DMS 273 (cell line): ENCODE measurements at regions not wholly inside any gene's neighbourhood (a gene's known extent, or its start where the extent isn't known, plus 50 kb on each side); places are given as distances from the start of the nearest gene placed in this dataset.
A peak's percentile ranks its signal among the peaks of the same experiment; 100 is the strongest.

Experiments used
- DNase-seq: peaks from one replicate; lab custom pipeline; 2025; ENCODE audit not compliant: unreplicated experiment; lab: John Stamatoyannopoulos, UW

DNA sequence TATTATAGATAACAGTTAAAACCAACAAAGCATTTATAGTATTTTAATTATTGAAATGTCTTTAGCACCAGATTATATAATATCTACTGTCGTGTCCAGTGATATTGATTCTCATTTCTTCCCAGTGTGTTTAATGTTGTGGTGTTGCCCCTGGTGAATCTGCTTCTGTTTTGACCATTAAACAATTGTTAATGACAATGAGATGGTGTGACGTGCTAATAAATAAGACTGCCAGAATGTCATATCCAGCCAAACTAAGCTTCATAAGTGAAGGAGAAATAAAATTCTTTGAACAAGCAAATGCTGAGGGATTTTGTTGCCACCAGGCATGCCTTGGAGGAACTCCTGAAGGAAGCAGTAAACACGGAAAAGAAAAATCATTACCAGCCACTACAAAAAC lies 480.0 kb upstream of the ROBO1 start:
- DNase-seq = no peak

DNA sequence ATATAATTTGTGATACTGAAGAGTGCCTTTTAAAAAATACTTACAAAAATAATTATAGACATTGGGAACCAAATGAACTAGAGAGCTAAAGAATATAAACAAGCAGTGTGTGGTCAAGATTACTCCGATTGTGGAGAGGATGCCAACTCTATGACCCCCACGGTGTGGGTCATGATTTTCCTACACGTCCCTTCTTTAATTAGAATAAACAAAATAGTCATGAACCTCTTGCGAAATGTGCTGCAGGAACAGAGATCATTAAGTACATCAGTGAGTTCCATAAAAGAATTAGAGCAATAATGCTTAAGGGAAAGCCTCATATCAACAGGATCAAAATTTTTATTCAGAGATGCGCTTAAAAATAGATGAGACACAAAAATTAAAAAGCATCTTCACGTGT lies 476.6 kb upstream of the ROBO1 start:
- no peak for DNase-seq

DNA sequence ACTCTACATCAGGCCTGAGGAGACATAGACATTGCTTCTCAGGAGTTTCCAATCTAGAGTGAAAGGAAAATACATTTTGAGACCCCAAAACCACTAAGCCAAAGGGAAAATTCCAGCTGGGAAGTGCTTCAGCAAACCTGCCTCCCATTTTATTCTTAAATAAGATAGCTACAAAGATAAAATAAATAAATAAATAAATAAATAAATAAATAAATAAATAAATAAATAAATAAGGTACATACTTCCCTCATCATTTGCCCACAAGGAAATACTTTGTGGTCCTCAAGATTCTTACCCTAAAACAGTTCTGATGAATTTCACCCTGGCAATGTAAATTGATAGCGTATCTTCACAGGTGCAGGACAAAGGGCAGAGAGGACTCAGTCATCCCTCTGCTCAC lies 474.0 kb upstream of the ROBO1 start:
- DNase-seq = no peak

DNA sequence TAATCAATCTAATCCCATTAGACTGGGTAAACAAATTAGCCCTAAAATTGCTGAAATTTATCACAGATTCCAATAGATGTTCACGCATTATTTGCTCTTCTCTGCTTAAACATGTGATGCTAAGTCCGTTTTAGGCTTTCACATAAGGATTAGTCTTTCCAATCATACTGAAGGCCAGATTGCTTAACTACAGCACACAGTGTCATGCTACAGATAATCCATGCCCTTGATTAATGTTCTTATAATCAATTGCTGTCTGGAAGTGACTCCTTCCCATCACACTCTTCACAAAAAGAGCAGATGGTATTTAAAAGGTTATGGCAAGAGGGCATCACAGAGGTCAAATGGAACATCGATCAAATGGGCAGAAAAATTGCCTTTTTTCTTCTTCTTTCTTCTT lies 471.5 kb upstream of the ROBO1 start:
- no peak for DNase-seq

DNA sequence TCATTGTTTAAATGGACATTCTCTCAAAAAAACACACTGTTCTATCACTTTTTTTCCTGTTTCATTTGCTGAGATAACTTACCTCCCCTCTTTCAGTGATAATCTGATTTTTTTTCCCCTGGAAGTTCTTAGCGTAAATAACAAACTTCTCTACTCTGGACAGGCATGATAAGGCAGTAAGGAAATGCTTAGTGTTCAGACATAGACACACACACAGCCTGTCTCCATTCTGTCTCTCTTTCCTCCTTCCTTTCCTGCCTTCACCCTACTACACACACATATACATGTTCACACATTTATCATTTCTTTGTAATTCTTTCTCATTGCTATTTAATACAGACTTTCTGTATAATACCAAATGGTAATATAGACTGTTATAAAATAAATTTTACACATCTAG lies 470.8 kb upstream of the ROBO1 start:
- DNase-seq = no peak

DNA sequence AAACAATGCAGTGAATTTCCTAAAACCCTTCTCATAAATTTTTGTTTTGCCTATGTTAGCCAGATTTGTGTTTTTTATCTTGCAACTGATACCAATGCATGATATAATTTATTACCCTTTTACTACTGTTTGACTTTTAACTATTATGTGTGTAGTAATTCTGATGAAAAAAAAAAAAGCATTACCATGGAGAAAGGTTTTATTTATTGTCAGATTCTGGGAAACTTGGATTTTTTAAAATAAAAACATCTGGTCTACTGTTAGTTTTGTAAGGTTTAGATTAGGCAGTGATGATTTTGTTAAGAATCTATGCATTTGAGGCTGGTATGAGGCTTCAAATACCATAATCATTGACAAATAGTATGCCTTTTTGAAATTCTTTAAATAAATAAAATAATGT lies 470.4 kb upstream of the ROBO1 start:
- DNase-seq = no peak

DNA sequence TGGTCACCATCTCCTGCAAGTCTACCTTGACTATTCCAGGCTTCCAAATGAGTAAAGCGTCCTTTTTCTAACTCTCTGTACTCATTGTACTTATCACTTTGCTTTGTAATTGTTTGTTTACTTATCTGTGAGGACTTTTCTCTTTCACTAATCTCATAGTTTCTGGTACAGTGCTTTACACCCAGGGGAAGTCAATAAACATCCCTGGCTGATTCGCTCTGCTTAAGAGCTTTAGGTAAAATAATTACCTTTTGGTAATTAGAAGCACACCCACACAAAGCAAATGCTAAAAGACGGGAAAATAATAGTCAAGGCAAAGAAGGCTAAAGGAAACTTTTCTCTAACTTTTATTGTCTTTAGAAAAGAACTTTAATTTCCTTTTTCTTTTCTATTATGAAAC lies 466.9 kb upstream of the ROBO1 start:
- no peak for DNase-seq

DNA sequence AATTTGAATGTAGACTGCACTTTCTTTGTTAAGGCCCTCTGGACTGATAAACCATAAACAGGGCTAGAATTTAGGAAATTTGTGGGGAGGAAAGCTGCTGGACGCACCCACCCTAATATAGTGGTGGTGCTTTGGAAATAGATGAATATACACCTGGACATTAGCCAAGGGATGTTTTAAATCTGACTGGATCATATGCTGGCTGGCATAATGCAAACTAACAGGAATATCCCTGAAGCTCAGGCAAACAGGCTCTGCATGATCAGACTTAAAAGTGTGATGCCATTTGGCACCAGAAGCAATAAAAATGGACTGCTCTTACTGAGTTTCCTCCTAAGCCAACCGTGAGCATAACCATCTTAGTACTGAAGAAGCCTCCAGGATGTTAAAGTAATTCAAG lies 465.8 kb upstream of the ROBO1 start:
- DNase-seq = no peak

DNA sequence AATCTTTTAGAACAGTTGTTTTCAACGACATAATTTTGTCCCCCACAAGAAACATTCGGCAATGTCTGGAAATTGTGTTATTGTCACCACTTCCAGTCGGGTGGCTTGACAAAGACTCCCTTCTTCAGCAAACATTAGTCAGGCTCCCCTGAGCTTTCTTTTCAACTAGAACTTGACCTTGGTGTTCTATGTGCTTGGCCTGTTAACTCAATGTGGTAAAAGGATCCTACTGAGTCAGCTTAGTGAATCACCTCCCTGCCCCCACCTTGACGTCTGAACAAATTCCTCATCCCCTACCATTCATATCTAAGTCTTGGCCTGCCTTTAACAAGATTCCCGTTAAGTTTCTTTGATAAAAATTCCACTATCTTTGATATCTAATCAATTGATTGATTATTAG lies 465.0 kb upstream of the ROBO1 start:
- no peak for DNase-seq

DNA sequence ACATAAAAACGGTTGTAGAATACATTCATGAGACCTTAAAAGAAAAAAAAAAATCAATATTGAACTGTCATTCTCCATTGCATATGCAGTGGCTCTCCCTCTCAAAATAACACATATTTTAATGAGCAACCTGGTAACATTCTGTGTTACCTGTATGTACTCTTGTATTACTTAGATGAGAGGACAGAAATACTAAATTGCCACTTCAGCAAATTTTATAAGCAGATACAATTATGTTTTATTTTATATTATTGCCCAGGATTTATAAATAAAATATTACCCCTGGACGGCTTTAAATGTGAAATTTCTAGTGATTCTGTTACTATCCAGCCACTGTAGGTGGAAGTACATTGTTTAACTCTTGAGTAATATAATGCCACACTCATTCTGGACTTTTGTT lies 463.2 kb upstream of the ROBO1 start:
- no peak for DNase-seq

DNA sequence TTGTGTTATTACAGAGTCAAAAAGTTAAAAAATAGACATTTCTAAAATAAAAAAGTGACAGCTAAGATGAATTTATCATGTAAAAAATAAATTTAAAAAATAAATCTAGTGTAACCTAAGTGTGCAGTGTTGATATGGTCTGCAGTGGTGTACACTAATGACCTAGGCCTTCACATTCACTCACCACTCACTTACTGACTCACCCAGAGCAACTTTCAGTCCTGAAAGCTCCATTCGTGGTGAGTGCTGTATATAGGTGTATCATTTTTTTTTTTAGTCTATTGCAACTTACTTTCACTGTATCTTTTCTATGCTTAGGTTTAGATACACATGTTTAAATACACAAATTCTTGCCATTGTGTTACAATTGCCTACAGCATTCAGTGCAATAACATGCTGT lies 459.4 kb upstream of the ROBO1 start:
- DNase-seq = no peak

DNA sequence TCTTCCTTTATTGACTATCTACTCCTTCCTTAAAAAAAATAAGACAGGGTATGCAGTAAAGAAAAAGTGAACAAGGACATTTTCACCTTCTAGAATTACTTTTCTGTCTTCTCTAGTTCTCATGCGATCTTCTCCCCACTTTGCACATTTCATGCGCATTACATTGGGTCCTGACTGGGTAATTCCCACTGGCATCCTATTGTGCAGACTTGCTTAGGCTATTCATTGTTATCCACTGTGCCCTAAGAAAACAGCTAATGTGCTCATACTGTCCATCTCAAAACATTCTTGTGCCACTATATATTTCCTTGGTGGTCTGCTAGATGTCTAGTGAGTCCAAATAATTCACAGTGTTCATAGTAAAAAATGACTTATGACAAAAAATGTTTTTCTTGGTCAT lies 447.4 kb upstream of the ROBO1 start:
- no peak for DNase-seq

DNA sequence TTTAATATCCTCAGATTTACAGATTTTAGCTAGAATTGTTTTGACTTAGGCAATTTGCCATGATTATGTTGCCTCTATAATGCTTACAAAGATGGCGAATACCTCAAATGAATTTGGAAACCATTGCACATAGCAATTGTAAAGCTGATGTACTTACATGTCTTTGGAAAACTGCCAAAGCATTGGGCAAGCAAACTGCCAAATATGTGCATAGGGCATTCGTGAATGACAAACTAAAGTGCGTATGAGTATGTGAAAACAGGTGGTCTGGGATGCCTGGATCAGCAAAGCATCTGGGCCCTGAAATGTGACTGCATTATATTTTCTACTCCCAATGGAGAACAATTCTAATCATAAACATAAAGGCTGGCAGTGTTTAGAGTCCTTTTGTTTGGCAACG lies 445.3 kb upstream of the ROBO1 start:
- peak; percentile 2 for DNase-seq

DNA sequence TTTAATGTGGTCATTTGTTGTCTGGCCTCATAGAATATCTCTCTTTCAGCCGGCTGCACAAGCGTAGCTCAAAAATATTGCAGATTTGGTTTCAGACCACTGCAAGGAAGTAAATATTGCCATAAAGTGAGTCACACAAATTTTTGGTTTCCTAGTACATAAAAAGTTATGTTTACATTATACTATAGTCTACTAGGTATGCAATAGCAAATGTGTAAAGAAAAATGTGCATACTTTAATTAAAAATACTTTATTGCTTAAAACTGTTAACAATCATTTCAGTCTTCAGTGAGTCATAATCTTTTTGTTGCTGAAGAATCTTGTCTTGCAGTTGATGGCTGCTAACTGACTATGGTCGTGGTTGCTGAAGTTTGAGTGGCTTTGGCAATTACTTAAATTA lies 425.1 kb upstream of the ROBO1 start:
- DNase-seq = no peak

DNA sequence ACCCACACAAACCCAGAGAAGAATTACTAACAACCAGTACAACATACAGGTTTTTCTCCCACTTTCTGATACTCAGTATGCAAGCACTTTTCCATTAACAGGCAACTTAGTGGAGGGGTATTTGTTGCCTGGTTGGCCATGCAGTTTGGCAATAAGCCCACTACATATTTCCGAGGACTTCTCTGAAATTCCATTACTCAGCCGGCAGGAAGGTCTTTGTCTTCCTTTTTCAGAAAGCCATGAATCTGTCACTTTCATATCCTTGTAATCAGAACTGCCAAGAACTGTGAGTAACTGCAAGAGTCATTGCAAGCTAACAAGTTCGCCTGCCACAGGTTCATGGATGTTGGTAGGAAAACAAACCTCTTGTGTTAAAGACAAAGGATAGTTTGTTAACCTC lies 422.3 kb upstream of the ROBO1 start:
- no peak for DNase-seq

DNA sequence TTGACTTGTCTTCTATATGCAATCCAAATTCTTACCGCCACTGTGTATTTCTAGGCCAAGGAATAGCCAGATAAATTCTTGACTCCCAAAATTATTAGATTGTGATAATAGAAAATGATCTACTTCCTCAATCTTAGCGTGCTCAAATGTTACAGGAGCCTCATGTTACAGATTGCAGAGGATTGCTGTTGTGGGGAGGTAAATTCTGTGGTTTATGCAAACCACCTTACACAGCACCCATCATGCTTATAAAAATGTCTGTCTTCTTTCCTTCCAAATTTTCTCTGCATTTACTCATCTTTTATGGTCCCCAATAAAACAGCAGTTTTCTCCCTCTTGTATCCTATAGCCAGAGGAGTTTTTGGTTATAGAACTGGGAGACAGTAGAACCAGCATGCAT lies 420.2 kb upstream of the ROBO1 start:
- no peak for DNase-seq

DNA sequence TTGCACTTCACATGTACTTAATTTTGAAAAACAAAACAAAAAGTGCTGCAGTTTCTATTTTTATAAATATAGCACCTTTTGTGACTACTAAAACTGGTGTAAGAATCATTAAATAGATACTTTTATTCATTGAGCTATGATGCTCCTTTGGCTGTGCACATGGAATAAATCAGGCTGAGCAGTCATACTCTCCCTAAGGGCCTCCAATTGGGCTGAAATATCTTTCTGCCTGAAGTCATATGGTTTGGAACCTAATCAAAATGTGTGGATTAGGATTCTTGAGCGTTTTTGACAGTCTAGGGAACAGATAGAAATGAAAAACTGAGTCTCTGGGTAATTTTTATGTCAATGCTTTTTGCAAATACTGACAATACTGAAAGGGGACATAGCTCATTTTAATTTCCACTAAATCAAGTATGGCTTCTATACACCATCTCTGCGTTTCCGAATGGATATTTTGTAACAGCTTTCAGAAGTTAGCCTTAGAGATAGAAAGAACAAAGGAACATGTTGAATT lies 392.2 kb upstream of the ROBO1 start:
- DNase-seq = no peak

DNA sequence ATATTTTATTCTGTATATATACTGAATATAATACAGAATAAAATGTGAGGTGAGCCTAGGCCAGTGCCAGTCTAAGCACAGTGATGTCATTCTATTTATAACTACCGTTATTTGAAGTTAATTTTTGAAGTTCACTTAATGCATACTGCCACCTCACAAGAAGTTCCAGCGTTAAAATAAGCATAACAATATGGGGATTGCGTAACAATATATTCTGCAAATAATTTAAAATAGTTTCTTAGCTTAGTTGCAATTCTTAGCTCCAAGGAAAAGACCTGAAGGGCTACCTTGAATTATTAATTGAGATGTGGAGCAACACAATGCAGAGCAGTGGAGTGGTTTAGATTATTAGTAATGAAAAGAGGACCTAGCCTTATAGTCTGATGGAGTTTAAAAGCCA lies 390.5 kb upstream of the ROBO1 start:
- DNase-seq = no peak

DNA sequence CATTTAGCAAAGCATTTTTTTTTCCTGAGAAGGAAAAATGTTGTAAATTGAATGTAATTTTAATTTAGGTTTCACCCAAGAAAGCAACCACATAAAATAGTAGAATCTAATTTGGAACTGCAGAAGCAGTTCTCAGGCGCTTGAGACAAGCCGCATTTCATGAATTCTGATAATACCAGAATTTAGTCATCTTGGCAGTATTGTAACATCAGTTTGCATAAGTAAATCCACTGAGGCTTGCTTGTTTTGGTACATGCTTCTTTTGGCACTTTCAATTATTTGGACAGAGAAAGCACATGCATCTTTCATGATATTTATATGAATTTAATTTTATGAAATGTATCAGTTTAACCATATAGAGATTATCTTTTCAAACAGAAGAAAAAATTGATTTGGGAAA lies 389.7 kb upstream of the ROBO1 start:
- DNase-seq = no peak

DNA sequence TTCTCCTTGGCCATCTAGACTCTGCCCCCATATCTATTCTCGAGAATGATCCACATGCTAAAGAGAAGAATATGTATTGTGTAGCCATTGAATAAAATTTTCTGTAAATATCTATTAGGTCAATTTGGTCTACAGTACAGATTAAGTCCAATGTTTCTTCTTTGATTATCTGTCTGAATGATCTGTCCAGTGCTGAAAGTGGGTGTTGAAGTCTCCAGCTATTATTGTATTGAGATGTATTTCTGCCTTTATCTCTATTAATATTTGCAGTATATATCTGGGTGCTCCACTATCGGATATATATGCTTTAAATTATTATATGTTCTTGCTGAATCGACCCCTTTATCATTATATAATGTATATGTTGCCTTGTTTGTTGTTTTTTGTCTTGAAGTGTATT lies 384.9 kb upstream of the ROBO1 start:
- DNase-seq = no peak

DNA sequence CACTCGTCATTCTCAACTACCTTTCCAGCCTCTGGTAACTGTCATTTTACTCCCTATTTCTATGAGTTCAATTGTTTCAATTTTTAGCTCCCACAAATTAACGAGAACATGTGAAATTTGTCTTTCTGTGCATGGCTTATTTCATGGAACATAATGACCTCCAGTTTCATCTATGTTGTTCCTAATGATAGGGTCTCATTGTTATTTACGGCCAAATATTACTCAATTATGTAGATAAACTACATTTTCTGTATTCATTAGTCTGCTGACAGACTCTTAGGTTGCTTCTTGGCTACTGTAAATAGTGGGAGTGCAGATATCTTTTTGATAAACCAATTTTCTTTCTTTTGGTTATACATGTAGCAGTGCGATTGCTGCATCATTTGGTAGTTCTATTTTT lies 374.9 kb upstream of the ROBO1 start:
- DNase-seq = no peak

DNA sequence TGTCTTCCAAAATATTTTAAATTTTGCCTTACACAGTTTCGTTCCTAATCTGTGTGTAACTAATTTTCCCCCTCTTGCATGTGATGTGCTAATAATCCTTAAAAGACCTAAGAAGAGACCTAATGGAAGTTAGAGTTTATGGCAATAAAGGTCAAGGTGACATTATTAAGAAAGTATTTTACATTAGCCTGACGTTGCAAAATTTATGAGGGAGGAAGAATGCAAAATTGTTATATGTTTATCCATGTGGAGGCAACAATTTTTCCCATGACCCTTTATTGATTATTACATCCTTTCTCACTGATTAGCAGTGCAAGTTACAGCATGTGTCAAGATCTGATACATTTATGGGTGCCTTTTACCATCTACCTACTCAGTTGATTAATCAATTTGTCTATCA lies 373.8 kb upstream of the ROBO1 start:
- no peak for DNase-seq

DNA sequence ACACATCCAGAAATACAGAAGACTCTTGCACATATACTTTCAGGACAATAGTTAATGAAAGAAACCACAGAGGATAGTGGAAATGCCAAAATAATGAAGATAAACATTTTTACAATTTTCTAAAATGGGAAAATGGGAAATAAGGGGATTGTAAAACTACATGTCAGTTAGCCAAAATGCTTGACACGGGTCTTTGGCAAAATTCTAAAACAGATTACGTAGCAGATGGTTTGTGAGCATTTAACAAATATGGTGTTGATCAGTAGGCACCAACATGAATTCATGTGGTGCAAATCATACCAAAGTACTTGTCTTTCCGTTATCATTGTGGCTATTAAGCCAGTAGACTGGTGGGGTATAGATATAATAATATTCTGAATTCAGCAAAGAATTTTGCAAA lies 348.5 kb upstream of the ROBO1 start:
- DNase-seq = no peak

DNA sequence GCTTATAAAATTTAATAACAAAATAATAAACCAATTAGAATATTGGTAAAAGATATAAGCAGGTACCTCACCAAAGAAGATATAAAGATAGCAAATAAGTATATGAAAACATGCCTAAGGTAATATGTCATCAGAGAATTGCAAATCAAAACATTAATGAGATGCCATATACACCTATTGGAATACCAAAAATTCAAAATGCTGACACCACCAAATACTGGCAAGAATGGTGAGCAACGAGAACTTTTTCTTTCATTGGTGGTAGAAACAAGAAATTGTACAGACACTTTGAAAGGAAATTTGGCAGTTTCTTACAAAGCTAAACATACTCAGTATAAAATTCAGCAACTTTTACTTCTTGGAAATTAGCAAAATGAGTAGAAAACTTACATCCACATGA lies 346.9 kb upstream of the ROBO1 start:
- DNase-seq = no peak
